HUDEP-2 (cell line): ENCODE measurements at regions not wholly inside any gene's neighbourhood (a gene's known extent, or its start where the extent isn't known, plus 50 kb on each side); places are given as distances from the start of the nearest gene placed in this dataset.
"Not testable (repeated sequence)": the region's sequence is repeated elsewhere in the genome, so short reads cannot be mapped to it uniquely, and the experiment has no call there.

ENCODE experiments used
- DNase-seq, 76 experiments: peaks; one replicate each; lab custom pipeline; 2025; ENCODE audit not compliant: unreplicated experiment in 76 of 76; lab: John Stamatoyannopoulos, UW

DNA sequence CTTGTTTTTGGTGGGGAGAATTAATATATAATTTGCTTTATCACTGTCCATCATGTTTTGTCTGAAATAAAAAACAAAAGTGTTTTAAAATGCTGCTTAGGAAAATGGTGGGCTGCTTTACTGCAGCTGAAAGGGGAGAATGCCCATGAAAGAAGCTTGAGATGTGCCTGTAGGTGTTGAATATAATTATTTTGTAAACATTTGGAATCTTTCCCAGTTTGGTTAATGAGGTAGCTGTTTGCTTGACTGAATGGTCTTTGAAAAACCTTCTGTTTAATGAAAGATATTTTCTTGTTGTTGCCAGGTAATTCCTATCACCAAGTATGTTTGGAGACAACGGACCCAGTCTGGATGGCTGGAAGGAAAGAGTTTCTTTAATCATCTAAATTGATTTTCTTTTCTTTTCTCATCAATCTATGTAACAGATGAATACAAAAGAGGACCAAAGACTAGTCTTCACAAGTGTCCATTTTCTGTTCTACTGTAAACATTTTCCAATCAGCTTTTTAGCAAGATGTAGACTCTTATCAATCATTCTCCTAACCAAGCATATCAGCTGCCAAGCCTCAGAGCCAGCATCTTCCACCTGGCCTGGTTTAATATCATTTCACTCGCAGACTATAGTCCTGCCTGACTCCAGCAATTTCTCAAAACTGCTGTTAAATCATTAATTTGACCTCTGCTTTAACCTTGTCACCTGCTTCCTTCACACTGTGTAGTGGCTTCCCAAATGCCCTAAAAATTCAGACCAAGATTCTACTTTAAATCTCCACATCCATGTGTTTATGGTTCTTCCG, 441.2 kb upstream of the CHD1 start:
- no peak for DNase-seq

DNA sequence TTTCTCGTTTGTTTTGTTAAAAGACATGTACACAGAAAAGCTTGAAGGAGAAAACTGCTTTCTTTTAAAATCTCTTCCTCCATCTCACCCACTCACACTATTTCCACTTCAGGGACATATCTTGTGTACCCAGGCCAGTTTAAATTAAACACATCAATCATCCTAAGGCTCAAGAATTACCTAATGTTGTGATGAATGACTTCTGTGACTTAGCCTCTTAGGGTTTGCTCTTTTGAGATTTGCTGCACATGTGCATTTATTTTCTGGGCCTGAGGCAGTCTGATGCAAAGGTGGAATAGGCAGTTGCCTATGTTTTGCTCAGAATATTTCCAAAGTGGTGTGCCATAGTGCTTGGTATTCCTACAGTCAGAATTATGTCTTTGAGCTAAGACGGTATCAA, 439.9 kb upstream of the CHD1 start:
- no peak for DNase-seq

DNA sequence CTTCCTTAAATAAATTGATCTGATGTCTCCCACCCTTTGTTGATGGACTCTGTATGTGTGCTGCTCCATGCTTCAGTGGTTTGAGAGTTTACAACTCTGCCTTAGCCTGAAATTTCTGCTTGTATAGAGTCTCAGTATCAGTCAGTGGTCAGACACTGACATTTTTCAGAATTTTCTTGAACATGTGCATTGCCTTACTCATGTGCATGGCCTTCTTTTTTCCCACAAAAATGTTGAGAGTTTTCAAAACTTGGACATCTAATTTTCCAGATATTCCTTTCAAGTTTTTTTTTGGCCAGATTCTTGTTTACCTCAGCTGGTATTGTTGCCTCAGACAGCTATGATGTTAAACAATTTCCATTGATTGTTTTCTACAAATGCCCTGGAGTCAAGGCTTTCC, 427.1 kb upstream of the CHD1 start:
- DNase-seq = no peak

DNA sequence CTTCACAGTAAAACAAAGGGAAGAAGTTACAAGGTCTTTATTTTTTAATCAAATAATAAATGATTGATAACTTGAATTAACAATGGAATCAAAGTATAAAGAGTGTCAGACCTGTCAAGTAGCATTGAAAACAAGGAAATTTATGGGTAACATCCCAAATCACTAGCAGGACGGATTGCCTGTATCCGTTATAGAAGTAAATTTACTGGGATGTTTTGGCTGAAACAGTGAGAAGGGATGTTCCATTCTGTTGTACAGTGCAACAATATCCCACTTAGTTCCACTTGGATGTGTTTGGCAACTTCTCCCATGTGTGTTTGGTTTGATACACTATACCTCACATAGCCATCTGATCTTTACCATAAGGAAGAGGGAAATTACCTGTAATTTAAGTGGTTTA, 421.0 kb upstream of the CHD1 start:
- no peak for DNase-seq

DNA sequence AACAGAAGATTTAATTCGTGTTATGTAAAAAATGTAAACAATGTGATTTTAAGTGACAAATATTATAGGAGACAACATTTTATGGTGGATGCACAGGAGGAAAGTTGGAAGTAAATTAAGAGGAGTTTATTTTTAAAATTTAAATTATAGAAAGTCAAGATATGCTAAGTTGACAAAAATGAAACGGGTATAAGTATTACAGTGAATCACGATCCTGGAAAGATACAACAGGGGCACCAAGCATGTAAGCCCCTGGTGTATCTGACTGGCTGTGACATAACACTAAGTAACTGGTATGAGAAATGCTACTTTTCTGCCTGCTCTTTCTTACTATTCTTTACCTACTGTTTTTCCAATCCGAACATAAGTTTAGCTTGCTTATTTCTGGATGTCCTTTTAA, 419.8 kb upstream of the CHD1 start:
- no peak for DNase-seq

DNA sequence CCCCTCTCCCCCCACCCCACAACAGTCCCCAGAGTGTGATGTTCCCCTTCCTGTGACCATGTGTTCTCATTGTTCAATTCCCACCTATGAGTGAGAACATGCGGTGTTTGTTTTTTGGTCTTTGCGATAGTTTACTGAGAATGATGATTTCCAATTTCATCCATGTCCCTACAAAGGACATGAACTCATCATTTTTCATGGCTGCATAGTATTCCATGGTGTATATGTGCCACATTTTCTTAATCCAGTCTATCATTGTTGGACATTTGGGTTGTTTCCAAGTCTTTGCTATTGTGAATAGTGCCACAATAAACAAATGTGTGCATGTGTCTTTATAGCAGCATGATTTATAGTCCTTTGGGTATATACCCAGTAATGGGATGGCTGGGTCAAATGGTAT, 411.0 kb upstream of the CHD1 start:
- DNase-seq = not testable (repeated sequence)

DNA sequence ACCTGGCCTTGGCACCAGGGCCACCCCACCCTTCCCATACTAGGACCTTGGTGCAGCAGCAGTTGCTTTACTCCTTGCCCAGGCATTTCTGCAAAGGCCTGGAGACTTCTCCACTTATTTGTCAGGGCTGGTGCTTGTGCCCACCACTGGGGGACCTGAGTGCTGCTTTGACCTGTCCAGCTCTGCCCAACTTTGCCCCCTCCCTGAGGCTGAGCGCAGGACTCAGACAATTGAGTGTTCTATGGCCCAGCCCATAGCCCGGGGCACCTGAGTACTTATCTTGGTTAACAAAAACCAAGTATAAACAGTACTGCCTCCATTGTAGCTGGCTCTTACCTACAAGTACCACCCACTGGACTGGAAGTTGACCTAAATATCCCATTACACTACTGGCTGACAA, 406.1 kb upstream of the CHD1 start:
- no peak for DNase-seq

DNA sequence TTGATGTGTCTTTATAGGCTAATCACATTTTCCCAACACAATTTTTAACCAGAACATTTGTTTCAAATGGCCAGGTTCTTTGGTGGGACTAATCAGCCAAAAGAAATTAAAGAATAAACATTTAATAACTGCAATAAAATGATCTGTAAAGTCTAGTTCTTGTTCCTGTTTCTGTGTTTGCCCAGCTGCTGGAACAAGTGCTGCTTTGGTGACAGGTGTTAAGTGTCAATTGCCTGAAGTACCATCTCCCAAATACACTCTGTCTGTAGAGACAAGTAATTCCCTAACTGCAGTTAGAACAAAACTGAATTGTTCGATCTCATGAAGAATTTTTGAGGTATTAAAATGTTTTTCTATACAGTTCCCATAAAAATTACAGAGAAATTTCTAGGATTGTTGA, 402.3 kb upstream of the CHD1 start:
- DNase-seq = no peak

DNA sequence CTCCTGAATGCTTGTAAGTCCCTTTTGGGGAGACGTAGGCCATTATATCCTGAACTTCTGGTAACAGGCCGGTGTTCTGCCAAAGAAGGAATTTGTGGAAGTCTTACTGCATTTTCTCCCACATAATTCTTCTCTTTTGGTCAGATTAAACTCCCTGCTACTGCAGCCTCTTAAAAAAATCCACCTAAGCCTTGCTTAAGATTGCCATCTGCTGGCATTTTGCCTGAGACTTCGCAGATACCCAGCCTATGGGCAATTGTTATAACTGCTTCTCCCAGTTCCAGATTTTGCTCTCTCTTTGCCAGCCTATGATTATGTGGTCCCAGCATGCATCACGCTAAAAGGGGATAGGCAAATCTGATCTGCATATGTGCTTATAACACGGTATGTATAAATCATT, 391.6 kb upstream of the CHD1 start:
- DNase-seq = no peak

DNA sequence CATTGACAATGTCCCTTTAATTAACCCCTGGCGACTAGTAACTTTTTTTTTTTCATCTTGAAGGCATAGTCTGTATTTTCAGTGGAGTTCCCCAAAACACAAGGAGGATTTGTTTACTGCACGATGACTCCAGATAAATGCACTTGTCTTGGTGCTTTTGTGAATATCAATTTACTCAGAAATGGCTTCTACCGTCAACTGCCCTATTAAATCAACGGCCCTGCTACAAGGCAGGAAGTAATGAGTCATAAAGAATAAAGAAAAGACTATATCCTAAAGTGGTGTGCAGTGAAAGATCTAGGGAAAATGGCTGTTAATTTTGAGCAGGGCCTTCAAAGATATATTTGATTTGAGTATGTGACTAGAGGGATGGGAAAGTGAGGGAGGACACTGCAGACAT, 388.3 kb upstream of the CHD1 start:
- no peak for DNase-seq

DNA sequence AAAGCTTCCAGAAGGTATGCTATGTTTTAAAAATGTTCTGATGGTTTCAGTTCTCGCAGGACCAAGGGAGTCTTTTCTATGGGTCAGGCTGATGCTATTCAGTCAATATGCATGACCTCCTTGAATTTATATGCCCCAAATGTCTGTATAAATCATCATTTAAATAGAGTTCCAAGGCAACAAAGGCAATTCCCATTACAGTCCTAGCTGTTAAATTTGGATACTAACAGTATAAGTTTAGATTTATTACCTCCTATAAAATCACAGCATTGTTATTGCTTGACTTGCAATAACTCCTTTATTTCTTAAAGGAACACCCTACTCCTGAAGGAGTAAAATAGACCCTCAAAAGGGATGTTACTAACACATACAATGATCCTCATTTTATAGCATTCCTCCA, 387.7 kb upstream of the CHD1 start:
- DNase-seq = no peak

DNA sequence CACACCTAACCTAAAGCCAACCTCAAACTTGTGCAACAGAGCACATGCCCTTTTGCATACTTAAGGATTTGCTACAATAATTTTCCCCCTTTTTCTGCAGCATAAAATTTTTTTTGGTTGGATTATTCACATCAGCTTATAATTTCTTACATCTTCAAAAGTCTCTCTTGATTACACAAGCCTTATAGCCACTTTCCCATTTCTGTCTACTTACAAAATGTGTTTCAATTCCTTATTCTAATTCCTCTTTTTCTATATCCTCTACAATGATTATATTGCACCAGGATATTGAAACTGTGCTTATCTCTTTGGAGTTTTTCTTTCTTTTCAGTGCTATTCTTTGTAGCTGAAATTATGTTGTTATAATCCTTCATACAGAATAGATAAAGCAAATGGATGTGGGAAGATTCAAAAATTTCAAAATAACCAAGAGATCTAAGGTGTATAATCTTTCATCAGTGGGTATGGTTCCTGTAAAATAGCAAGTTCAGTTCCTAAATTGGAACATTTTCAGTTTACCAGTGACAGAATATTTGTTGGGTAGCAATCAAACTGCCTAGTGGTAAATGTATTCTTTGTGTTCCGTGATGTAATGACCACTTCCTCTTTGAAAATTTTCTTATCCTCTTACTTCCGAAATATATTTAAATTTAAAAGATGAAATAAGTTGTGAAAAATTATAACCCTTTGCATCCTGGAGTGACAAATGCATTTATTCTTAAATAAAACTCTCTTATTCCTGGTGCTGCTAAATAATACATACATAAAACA, 386.8 kb upstream of the CHD1 start:
- DNase-seq = no peak

DNA sequence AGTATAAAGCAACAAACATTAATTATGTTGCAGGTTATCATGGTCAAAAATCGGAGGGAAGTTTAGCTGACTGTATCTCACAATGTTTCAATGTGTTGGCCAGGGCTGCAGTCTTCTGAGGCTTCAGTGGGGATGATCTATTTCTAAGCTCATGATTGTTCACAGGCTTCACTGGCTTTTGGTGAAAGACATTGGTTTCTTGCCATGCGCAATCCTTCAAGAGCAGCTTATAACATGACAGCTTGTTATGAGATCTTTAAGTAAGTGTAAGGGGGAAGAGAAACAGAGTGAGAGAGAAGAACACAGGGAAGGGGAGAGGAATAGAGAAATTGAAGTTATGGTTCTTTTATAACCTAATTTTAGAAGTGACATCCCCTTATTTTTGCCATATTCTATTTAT, 385.9 kb upstream of the CHD1 start:
- DNase-seq = no peak

DNA sequence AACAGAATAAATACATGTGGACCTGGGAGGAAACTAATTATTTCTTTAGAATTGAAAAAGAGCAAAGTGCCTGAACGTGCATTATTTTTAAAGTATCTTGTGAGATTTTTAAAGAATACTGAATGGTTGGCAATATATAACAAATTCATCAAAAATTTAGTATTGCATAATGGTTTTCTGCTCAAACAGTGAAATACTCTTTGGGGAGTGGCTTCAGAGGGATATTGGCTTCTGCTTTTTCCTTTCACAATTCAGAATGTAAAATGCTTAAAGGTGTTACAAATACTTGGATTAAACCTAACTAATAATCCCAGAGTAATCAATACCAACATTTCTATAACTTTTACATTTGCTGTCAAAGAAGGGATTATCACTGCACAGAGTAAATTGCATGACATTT, 379.3 kb upstream of the CHD1 start:
- DNase-seq = no peak

DNA sequence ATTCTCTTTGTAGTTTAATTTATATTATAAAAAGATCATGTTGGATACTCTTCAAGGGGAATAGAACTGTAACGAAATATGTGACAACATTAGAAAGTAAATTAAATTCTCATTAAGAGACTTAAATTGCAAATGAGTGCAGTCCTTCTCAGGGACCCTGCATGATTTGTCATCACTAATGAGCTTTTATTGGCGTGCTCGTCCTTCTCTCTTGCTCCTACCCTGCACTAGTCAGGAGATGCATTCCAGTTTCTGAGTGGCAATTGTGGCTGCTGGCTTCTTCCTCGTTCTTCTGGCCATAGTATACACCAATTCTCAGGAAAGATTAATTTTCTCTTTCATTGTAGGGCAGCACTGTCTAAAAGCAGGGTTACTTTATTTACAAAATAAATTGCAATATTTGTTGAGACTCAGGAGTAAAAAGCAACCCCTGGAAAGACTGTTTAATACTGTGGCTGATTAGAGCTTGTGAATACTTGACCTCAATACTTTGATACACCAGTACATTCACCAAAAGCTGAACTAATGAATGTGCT, 376.3 kb upstream of the CHD1 start:
- no peak for DNase-seq

DNA sequence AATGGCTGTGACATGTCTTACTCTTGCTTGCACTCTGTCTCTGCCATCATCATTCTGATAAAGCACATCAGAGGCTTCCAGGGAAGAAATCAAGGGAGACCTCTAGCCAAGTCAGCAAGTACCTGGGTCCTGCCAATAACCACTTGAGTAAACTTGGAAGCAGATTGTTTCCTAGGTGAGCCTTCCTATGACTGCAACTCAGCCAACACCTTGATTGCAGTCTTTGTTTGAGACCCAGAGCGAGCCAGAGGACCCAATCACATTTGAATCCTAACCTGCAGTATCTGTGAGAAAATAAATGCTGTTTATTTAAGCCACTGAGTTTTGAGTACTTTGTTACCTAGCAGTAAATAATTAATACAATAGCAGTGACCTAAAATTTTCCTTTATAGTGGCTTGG, 356.8 kb upstream of the CHD1 start:
- DNase-seq = no peak

DNA sequence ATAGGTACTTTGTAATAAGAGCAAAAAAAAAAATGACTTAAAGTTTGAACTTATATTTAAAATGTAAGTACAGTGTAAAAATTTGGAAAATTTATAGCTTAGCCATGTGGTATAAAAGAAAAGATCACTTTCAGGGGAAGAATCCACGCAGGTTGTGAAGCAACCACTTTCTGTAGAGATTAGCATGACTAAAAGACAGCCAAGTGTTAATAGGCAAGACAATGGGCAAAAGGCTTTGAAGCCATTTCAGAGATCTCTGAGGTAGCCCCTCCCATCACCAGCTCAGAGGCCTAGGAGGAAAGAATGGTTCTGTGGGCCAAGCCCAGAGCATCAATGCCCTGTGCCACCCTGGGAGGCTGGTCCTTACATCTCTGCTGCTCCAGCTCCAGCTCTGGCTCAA, 346.3 kb upstream of the CHD1 start:
- DNase-seq = no peak

DNA sequence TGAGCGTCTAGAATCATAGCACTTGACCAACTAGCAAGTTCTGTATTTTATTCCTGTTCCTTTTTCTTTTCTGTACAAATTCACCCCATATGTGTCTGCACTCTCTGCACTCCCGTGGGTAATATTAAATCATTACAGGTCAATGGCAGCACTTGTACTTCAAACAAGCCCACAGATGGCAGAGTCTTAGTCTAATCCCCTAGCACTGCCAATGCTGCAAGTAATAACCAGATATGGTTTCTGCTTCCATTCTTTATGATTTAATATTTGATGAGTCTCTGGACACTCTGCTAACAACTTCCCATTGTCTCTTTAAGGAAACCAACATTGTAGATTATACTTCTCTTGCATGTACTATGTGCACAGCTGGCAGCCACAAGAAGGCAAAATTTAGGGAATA, 343.8 kb upstream of the CHD1 start:
- no peak for DNase-seq

DNA sequence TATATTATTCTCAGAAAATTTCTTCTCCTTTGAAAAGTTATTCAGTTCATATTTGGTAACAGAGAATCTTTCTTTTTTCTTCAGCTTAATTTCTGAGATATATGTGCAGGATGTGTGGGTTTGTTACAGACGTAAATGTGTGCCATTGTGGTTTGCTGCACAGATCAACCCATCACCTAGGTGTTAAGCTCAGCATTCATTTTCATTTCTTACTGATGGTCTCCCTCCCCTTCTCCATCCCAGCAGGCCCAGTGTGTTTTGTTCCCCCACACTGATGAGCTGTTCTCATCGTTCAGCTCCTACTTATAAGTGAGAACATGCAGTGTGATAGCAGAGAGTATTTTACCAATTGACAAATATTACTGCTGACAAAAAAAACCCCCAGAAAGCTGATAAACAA, 330.0 kb upstream of the CHD1 start:
- DNase-seq = no peak

DNA sequence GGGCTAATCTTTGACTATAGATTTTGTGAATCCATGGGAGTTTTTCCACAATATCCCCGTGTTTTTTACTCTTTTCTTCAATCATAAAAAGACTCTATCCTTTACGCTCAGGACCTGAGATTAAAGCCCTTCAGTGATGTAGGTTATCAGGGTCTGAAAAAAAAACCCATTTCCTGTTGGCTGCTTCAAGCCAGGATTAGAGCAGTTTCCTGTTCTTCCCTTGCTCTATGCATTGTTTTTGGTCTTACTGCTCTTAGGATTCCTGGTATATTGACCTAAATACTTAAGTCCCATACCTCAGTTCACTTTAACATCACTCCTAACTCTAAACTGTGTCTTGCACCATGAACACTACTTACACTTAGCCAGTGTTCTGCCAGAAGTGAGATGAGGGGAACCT, 319.3 kb upstream of the CHD1 start:
- no peak for DNase-seq

DNA sequence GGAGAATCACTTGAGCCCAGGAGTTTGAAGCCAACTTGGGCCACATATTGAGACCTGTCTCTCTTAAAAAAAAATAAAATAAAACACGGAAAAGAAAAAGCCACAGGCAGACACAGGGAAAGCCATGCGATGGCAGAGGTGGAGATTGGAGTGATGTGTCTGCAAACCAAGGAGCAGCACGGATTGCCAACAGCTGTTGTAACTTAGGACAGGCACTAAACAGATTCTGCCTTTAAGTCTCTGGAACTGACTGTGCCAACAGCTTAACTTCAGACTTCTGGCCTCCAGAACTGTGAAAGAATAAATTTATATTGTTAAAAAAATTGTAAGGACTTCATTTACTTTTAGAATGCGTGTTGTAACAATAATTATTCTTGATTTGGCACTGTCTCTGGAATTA, 318.5 kb upstream of the CHD1 start:
- no peak for DNase-seq

DNA sequence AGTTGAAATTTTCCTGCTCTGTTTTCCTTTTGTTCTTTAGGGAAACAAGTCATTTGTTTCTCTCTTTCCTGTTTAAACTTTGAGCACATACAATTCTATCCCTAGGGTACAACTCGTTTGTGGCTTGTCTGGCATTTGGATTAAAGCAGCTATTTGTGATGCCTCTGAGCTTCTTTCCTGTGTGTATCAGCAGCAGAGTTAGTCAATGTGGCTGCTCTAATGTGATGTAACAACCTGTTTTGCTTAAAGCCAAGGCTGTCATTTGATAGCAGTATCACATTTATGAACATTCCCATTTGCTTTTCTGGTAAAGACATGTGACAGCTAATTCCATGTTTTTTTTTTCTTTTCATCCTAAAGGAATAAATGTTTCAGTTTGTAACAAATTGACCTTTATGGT, 314.3 kb upstream of the CHD1 start:
- DNase-seq = no peak
